Activated CD4-positive, alpha-beta T cell treated with anti-CD3 and anti-CD28 coated beads for 36 hours (primary cell): ENCODE measurements at regions not wholly inside any gene's neighbourhood (a gene's known extent, or its start where the extent isn't known, plus 50 kb on each side); places are given as distances from the start of the nearest gene placed in this dataset.
"Not testable (repeated sequence)": the region's sequence is repeated elsewhere in the genome, so short reads cannot be mapped to it uniquely, and the experiment has no call there.

Source experiments
- ATAC-seq: fragments of 200-7000 bp; cut with Tn5 transposase; one replicate; pipeline ENCODE4 v1.10.0; 2021; ENCODE audit warnings: mild to moderate bottlenecking, moderate library complexity
- CTCF ChIA-PET: fragments of 350-600 bp; sonication (Branson Sonifier 250); formaldehyde crosslinking; loops from one replicate; lab custom pipeline; 2021; ENCODE audit warnings: antibody characterized with exemption; lab: Charles Lee
- POLR2A ChIA-PET: fragments of 350-600 bp; sonication (Branson Sonifier 250); formaldehyde crosslinking; loops from one replicate; lab custom pipeline; 2021; ENCODE audit warnings: antibody characterized with exemption, inconsistent platforms; lab: Charles Lee
- DNase-seq: peaks from one replicate; pipeline ENCODE4 v3.0.0-alpha.2; 2020
- H3K27ac Mint-ChIP-seq: one replicate; pipeline ENCODE4 v1.8.0; 2021; ENCODE audit warnings: mixed read lengths
- H3K27me3 Mint-ChIP-seq: one replicate; pipeline ENCODE4 v1.8.0; 2021; ENCODE audit warnings: mixed read lengths
- H3K36me3 Mint-ChIP-seq: one replicate; pipeline ENCODE4 v1.8.0; 2021; ENCODE audit warnings: low read depth, mixed read lengths
- H3K4me1 Mint-ChIP-seq: one replicate; pipeline ENCODE4 v1.8.0; 2021; ENCODE audit warnings: mixed read lengths
- H3K4me3 Mint-ChIP-seq: one replicate; pipeline ENCODE4 v1.8.0; 2021; ENCODE audit warnings: mild to moderate bottlenecking, moderate library complexity, mixed read lengths
- H3K9me3 Mint-ChIP-seq: one replicate; pipeline ENCODE4 v1.8.0; 2021; ENCODE audit warnings: low read depth, mixed read lengths
- intact Hi-C, 2 experiments: fragments of 100-400 bp; cut with DNase I in 1 of 2; cut with micrococcal nuclease in 1 of 2; formaldehyde crosslinking; loops; one replicate each; pipeline versions ENCODE4 v1.14.2 to v1.15.1; 2022 to 2024; cut with DNase I, micrococcal nuclease

- Mint-ChIP-seq H3K4me1 (no peaks in the 10 kb centered on the region), H3K9me3 (peaks cover 13% of the 10 kb centered on the region), H3K27ac (no peak overlapping the region), H3K4me3 (no peak overlapping the region), H3K27me3 (no peaks in the 10 kb centered on the region), H3K36me3 (no peaks in the 10 kb centered on the region)
- intact Hi-C loops, result no loop called here
- ChIA-PET CTCF (no interaction called here), POLR2A (no interaction called here)
- no peak for DNase-seq
- ATAC-seq, result no peak
Measured at GRCh38 chr13:81395368-81395767, 1054.4 kb upstream of the SPRY2 start.

- Mint-ChIP-seq H3K4me1 (no peaks in the 10 kb centered on the region), H3K27me3 (no peaks in the 10 kb centered on the region), H3K4me3 (no peak overlapping the region), H3K27ac (no peak overlapping the region), H3K36me3 (no peaks in the 10 kb centered on the region), H3K9me3 (peaks cover 9% of the 10 kb centered on the region)
- CTCF ChIA-PET, result no interaction called here
- POLR2A ChIA-PET, result no interaction called here
- ATAC-seq (no peak), DNase-seq (no peak)
- intact Hi-C loops, result no loop called here
Measured at GRCh38 chr13:81394640-81395039, 1053.7 kb upstream of the SPRY2 start.

- no peak overlapping the region for H3K27ac Mint-ChIP-seq
- DNase-seq (no peak), ATAC-seq (no peak)
- H3K27me3 Mint-ChIP-seq, result no peaks in the 10 kb centered on the region
- H3K36me3 Mint-ChIP-seq, result no peaks in the 10 kb centered on the region
- H3K4me1 Mint-ChIP-seq, result no peaks in the 10 kb centered on the region
- peaks cover 16% of the 10 kb centered on the region for H3K9me3 Mint-ChIP-seq
- intact Hi-C loops, result no loop called here
- H3K4me3 Mint-ChIP-seq, result no peak overlapping the region
- ChIA-PET POLR2A (no interaction called here), CTCF (no interaction called here)
Measured at GRCh38 chr13:81393721-81394120, 1052.8 kb upstream of the SPRY2 start.

- no peak overlapping the region for H3K27ac Mint-ChIP-seq
- ChIA-PET POLR2A (no interaction called here), CTCF (no interaction called here)
- H3K9me3 Mint-ChIP-seq, result peaks cover 17% of the 10 kb centered on the region
- ATAC-seq (no peak), DNase-seq (no peak)
- H3K27me3 Mint-ChIP-seq, result no peaks in the 10 kb centered on the region
- no peak overlapping the region for H3K4me3 Mint-ChIP-seq
- H3K36me3 Mint-ChIP-seq, result no peaks in the 10 kb centered on the region
- no peaks in the 10 kb centered on the region for H3K4me1 Mint-ChIP-seq
- intact Hi-C loops, result no loop called here
Measured at GRCh38 chr13:81393110-81393509, 1052.2 kb upstream of the SPRY2 start.

- no peak for DNase-seq
- intact Hi-C loops, result no loop called here
- H3K4me1 Mint-ChIP-seq, result no peaks in the 10 kb centered on the region
- H3K27me3 Mint-ChIP-seq, result no peaks in the 10 kb centered on the region
- H3K4me3 Mint-ChIP-seq, result no peak overlapping the region
- ChIA-PET POLR2A (no interaction called here), CTCF (no interaction called here)
- no peaks in the 10 kb centered on the region for H3K36me3 Mint-ChIP-seq
- no peak overlapping the region for H3K27ac Mint-ChIP-seq
- H3K9me3 Mint-ChIP-seq, result peaks cover 22% of the 10 kb centered on the region
- ATAC-seq, result no peak
Measured at GRCh38 chr13:81388400-81388799, 1047.5 kb upstream of the SPRY2 start.

- CTCF ChIA-PET, result interaction anchor here (0.7 kb wide), 1 partner anchor 1179 kb away, joined by 3 read pairs; no protein-coding TSS in a partner anchor
- DNase-seq, result no peak
- Mint-ChIP-seq H3K4me1 (no peaks in the 10 kb centered on the region), H3K27me3 (no peaks in the 10 kb centered on the region), H3K4me3 (no peak overlapping the region), H3K27ac (no peak overlapping the region), H3K36me3 (no peaks in the 10 kb centered on the region), H3K9me3 (peaks cover 15% of the 10 kb centered on the region)
- POLR2A ChIA-PET, result no interaction called here
- intact Hi-C loops, result no loop called here
- no peak for ATAC-seq
Measured at GRCh38 chr13:81383444-81383843, 1042.5 kb upstream of the SPRY2 start.

GRCh38 chr13:81382246-81382645 is 1041.3 kb upstream of the SPRY2 start:
- Mint-ChIP-seq H3K27me3 (no peaks in the 10 kb centered on the region), H3K36me3 (no peaks in the 10 kb centered on the region), H3K4me3 (no peak overlapping the region), H3K4me1 (no peaks in the 10 kb centered on the region), H3K9me3 (peaks cover 18% of the 10 kb centered on the region), H3K27ac (no peak overlapping the region)
- intact Hi-C loops, result no loop called here
- DNase-seq (no peak), ATAC-seq (no peak)
- ChIA-PET CTCF (no interaction called here), POLR2A (no interaction called here)

- POLR2A ChIA-PET, result no interaction called here
- H3K36me3 Mint-ChIP-seq, result no peaks in the 10 kb centered on the region
- intact Hi-C loops, result no loop called here
Measured at GRCh38 chr13:81381560-81381959, 1040.6 kb upstream of the SPRY2 start.

GRCh38 chr13:81379183-81379582 is 1038.3 kb upstream of the SPRY2 start:
- DNase-seq (no peak), ATAC-seq (no peak)
- ChIA-PET POLR2A (no interaction called here), CTCF (no interaction called here)
- H3K36me3 Mint-ChIP-seq, result no peaks in the 10 kb centered on the region
- H3K27ac Mint-ChIP-seq, result no peak overlapping the region
- no peak overlapping the region for H3K4me3 Mint-ChIP-seq
- peaks cover 16% of the 10 kb centered on the region for H3K9me3 Mint-ChIP-seq
- intact Hi-C loops, result no loop called here
- no peaks in the 10 kb centered on the region for H3K4me1 Mint-ChIP-seq
- H3K27me3 Mint-ChIP-seq, result no peaks in the 10 kb centered on the region

More at GRCh38 chr13:81381560-81381959, 1040.6 kb upstream of the SPRY2 start:
- no peak for DNase-seq
- Mint-ChIP-seq H3K4me1 (no peaks in the 10 kb centered on the region), H3K27me3 (no peaks in the 10 kb centered on the region), H3K27ac (no peak overlapping the region), H3K9me3 (peaks cover 18% of the 10 kb centered on the region), H3K4me3 (no peak overlapping the region)
- CTCF ChIA-PET, result no interaction called here
- ATAC-seq, result no peak

- Mint-ChIP-seq H3K36me3 (no peaks in the 10 kb centered on the region), H3K27me3 (no peaks in the 10 kb centered on the region), H3K27ac (no peak overlapping the region), H3K4me1 (no peaks in the 10 kb centered on the region), H3K4me3 (no peak overlapping the region), H3K9me3 (peaks cover 10% of the 10 kb centered on the region)
- intact Hi-C loops, result no loop called here
- CTCF ChIA-PET, result no interaction called here
- DNase-seq (no peak), ATAC-seq (no peak)
- POLR2A ChIA-PET, result no interaction called here
Measured at GRCh38 chr13:81377921-81378320, 1037.0 kb upstream of the SPRY2 start.

GRCh38 chr13:81375709-81376108 is 1034.8 kb upstream of the SPRY2 start:
- Mint-ChIP-seq H3K4me1 (no peaks in the 10 kb centered on the region), H3K9me3 (peaks cover 12% of the 10 kb centered on the region), H3K36me3 (no peaks in the 10 kb centered on the region), H3K27me3 (no peaks in the 10 kb centered on the region), H3K27ac (no peak overlapping the region), H3K4me3 (no peak overlapping the region)
- ATAC-seq (no peak), DNase-seq (no peak)
- intact Hi-C loops, result no loop called here
- POLR2A ChIA-PET, result no interaction called here
- CTCF ChIA-PET, result no interaction called here

GRCh38 chr13:81362711-81363110 is 1021.8 kb upstream of the SPRY2 start:
- H3K36me3 Mint-ChIP-seq, intact Hi-C loops, CTCF ChIA-PET, H3K27ac Mint-ChIP-seq, POLR2A ChIA-PET, DNase-seq, H3K4me1 Mint-ChIP-seq, H3K4me3 Mint-ChIP-seq, H3K27me3 Mint-ChIP-seq, ATAC-seq: not testable (repeated sequence)
- peaks cover 17% of the 10 kb centered on the region for H3K9me3 Mint-ChIP-seq

- Mint-ChIP-seq H3K4me3 (no peak overlapping the region), H3K9me3 (no peaks in the 10 kb centered on the region), H3K36me3 (no peaks in the 10 kb centered on the region), H3K27ac (no peak overlapping the region), H3K4me1 (no peaks in the 10 kb centered on the region), H3K27me3 (no peaks in the 10 kb centered on the region)
- ATAC-seq, result no peak
- intact Hi-C loops, result no loop called here
- POLR2A ChIA-PET, result no interaction called here
- DNase-seq, result no peak
- CTCF ChIA-PET, result no interaction called here
Measured at GRCh38 chr13:81350056-81350455, 1009.1 kb upstream of the SPRY2 start.
